GM12891 (cell line): ENCODE measurements at regions not wholly inside any gene's neighbourhood (a gene's known extent, or its start where the extent isn't known, plus 50 kb on each side); places are given as distances from the start of the nearest gene placed in this dataset.

Source experiments
- POLR2A ChIP-seq: IDR thresholded peaks from 2 replicates; pipeline ENCODE4 v1.6.1; 2011; ENCODE audit warnings: low read depth, low read length, control low read depth
- POLR2AphosphoS5 ChIP-seq: IDR thresholded peaks from 2 replicates; pipeline ENCODE4 v1.6.1; 2011; ENCODE audit warnings: low read depth, low read length, control low read depth
- TAF1 ChIP-seq: IDR thresholded peaks from 2 replicates; pipeline ENCODE4 v1.6.1; 2011; ENCODE audit warnings: low read depth, low read length, control low read depth

GRCh38 chr1:147850737-147851136 is 51.9 kb upstream of the GJA8 start:
- TF ChIP-seq POLR2A (no peak), POLR2AphosphoS5 (no peak), TAF1 (no peak)
